GM12873 (cell line): ENCODE measurements at regions not wholly inside any gene's neighbourhood (a gene's known extent, or its start where the extent isn't known, plus 50 kb on each side); places are given as distances from the start of the nearest gene placed in this dataset.

ENCODE experiments used
- TF ChIP-seq, protein P1 (sequence below): IDR thresholded peaks from 2 replicates; pipeline ENCODE4 v1.5.1; 2012; ENCODE audit warnings: low read depth, mild to moderate bottlenecking, moderate library complexity, low read length, control low read depth; ENCODE audit not compliant: insufficient read depth; ENCODE audit errors: missing control alignments

DNA sequence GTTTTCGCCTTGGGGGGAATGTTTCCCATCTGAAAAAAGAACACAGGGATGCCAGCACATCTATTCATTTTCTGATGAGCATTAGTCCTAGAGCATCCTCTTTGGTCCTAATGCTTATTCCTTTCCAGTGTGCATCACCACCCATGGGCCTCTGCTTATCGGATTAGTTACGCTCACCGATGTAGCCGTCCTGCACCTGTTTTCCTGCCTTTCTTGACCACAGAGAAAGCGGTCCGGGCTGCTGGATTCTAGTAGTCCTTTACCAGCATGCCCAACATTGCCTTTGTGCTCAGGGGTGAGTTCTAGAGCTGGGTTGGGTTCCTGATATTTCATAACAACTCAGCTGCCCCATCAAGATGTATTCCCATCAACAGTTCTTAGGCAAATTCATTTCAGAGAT lies 2084.5 kb upstream of the C9orf72 start:
- TF ChIP-seq, protein P1, sequence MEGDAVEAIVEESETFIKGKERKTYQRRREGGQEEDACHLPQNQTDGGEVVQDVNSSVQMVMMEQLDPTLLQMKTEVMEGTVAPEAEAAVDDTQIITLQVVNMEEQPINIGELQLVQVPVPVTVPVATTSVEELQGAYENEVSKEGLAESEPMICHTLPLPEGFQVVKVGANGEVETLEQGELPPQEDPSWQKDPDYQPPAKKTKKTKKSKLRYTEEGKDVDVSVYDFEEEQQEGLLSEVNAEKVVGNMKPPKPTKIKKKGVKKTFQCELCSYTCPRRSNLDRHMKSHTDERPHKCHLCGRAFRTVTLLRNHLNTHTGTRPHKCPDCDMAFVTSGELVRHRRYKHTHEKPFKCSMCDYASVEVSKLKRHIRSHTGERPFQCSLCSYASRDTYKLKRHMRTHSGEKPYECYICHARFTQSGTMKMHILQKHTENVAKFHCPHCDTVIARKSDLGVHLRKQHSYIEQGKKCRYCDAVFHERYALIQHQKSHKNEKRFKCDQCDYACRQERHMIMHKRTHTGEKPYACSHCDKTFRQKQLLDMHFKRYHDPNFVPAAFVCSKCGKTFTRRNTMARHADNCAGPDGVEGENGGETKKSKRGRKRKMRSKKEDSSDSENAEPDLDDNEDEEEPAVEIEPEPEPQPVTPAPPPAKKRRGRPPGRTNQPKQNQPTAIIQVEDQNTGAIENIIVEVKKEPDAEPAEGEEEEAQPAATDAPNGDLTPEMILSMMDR: no peak

DNA sequence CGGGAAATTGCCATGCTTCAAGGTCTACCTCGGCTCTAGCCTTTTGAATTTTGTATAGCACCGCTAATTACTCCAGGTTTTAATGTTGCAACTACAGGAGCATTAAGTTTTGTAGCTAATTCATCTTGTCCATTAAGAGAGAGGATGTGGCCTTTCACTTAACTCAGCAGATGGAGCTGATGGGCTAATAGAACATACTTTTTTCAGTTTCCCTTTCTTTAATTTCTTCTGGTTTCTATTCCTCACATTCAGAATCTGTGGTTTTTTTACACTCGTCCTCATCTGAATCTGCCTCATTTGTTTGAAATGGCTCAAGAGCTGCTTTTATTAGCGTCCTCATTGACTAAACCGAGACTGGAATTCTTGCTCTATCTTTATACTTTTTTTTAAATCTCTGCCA lies 2085.7 kb upstream of the C9orf72 start:
- TF ChIP-seq, protein P1: no peak

DNA sequence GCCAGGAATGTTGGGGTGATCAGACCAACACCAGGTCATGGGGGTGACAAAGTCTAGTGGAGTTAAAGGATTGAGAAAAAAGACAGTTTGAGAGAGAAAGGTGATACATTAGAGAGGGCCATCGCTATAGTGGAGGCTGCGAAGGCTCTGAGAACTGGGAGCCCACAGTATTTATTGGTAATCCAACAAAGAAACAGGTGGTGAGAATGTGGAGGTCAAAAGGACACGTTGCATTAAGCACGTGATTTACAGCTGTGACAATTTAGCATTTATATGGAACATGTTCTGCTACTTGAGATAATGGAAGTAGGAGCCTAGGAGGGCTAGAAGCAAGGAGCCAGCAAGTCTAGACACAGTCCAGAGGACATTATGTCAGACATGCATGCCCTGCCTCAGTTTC lies 2086.5 kb upstream of the C9orf72 start:
- TF ChIP-seq, protein P1: no peak

DNA sequence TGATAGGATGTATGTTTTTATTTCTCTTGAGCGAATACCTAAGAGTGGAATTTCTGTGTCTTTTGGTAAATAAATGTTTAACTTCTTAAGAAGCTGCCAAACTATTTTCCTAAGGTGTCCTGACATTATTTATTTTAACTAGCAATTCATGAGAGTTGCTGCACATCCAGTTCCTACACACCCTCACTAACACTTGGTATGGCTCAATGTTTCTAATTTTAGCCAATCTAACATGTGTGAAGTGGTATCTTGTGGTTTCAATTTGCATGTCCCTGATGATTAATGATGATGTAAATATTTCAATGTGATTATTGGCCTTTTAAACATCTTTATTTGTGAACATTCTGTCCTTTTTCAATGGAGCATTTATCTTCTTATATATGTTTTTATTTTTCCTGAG lies 2095.5 kb upstream of the C9orf72 start:
- TF ChIP-seq, protein P1: no peak

DNA sequence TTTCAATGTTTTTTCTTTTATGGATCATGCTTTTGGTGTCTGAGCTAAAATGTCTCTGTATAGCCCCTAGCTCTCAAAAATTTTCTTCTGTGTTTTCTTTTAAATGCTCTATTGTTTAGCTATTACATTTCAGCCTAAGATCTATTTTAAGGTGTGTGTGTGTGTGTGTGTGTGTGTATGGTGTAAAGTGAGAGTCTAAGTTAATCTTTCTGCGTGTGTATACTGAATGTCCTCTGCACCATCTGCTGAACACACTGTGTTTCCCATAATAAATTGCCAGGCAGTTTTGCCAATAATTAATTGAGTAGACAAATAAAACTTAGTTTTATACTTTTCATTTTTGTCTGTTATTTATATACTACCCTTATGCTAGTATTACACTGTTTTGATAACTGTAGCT lies 2096.3 kb upstream of the C9orf72 start:
- TF ChIP-seq, protein P1: no peak

DNA sequence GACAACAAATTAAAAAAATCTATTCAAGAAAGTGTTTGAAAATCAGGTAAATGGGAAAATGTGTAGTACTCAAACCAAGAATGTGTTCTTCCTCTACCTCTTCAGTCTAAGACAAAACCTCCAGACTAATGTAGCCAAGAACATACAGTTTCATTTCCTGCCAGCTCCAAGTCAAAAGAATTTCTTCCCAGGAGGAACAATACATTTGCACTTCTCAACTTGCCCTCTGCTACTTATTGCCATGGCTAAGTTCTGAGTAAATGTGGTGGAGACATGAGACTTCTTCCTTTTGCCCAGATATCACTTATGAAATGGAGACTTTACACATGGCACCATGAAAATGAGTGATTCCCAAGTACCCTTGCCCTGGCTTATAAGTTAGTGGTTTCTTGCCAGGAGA lies 2112.2 kb upstream of the C9orf72 start:
- TF ChIP-seq, protein P1: no peak

DNA sequence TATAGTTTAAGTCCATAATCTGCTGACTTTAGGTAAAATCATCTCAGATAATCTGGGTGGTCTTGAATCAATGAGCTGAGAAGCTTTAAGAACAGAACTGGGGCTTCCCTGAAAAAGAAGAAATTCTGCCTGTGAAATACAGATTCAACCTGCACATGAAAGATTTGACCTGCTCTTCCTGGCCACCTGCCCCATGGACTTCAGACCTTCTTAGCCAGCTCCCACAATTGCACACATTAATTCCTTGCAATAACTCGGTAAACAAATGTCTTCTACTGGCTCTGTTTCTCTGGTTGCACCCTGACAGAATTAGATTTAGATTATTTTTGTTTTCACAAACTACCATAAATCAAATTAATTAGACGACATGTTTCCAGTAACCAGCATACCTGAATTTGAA lies 2117.9 kb upstream of the C9orf72 start:
- TF ChIP-seq, protein P1: no peak

DNA sequence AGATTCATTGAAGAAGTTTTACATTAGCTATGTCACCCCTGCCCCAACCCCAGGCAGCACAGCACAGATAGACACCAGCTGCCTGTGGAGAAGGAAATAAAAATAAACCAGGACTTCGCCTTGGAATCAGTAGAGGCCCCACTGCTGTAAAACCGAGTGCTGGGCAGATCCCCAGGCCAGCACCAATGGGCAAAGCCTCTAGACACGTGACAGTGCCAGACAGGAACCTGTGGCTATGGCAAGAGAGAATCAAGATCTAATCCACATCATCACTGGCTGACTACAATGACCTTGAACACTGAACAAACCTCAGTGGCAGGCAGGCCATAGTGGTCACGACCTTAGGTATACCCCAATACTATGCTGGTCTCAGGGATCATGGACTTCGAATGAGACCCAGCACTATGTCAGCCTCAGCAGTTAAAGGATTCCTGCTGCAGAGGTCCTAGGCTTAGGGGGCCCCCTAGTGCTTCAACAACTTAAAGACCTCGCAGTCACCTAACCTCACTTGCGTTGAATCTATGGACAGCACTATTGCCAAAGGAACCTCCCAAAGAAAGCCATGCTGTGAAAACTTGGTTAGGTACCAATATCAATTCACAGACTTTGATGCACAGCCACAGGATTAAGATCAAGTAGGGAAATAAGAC lies 2118.6 kb upstream of the C9orf72 start:
- TF ChIP-seq, protein P1: peak; percentile 32
